ENCODE measurements at regions not wholly inside any gene's neighbourhood (a gene's known extent, or its start where the extent isn't known, plus 50 kb on each side); places are given as distances from the start of the nearest gene placed in this dataset.
A peak's percentile ranks its signal among the peaks of the same experiment; 100 is the strongest.

DNA sequence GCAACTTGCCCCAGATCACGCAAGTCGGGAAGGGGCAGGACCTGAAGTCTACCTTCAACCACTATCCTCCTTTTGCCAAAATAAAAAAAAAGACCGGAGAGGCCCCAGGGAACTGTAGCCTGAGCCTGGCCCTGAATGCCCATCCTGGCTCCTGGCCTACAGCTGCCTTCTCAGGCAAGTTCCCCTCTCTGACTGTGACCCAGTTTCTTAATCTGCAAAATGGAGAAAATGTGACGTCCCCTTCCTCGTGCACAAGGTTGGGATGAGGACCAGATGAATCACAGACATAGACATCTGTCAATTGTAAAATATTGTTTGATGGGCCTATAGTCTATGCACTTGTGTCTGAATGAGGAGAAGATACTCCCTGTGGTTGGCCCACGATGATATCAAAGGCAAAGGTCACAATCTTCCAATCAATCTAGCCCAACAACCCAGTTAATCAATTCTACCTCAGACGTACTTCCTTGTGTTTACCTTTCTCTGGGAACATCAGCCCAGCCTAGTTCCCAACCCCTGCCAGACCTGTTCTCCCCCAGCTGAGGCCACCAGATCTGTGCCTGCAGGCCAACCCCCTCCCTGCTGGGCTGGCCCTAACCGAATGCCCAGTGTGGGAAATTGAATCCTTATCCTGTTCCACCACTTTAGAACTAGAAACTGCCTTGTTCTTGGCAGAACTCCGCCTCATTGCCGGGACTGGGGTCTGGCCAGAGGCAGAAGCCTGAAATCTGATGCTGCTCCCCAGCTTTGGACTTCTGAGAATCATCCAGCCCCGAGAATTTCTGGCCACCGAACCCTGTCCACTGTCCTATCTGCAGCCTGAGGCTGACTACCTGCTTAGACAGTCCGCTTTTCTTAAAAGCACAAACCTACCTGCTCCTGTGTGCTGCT is 101.8 kb upstream of the LIPC start:
- DNase-seq, result no peak

DNA sequence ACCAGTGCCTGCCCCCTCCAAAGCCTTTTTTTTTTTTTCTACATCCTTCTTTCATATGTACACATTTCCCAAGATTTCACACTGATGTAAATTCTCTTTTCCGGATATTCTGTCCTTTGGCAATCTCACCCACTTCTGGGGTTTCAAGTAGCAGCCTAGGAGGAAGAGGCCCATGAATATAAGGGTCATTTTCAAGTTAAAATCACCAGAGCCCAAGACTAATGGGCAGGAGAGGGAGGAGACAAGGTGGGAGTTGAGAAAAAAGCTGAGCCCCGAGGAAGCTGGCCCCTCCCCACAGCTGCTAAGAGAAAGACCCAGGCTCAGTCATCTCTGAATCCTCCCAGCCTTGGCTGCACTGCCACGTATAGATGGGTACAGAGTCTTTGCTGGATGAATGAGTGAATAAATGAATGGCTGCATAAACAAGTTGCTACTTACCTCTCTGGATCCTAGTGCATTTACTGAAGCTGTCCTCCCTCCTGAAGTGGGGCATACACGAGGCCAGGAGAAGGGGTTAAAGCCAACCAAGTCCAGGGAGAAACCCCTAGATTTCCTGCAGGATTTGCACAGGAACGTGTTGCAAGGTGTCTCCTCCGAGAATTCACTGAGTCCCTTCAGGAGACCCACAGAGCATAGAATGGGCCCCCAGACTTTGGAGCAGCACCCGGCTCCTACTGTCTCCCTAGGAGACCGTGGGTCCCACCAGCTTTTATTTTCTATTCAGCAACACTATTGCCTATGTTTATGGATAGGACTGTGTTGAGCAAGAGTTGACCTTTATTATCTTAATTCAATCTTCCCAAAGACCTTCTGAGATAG is 100.8 kb upstream of the LIPC start:
- DNase-seq, result no peak

- DNase-seq, result no peak
Observed at GRCh38 chr15:58331560-58331912, 100.3 kb upstream of the LIPC start.

DNA sequence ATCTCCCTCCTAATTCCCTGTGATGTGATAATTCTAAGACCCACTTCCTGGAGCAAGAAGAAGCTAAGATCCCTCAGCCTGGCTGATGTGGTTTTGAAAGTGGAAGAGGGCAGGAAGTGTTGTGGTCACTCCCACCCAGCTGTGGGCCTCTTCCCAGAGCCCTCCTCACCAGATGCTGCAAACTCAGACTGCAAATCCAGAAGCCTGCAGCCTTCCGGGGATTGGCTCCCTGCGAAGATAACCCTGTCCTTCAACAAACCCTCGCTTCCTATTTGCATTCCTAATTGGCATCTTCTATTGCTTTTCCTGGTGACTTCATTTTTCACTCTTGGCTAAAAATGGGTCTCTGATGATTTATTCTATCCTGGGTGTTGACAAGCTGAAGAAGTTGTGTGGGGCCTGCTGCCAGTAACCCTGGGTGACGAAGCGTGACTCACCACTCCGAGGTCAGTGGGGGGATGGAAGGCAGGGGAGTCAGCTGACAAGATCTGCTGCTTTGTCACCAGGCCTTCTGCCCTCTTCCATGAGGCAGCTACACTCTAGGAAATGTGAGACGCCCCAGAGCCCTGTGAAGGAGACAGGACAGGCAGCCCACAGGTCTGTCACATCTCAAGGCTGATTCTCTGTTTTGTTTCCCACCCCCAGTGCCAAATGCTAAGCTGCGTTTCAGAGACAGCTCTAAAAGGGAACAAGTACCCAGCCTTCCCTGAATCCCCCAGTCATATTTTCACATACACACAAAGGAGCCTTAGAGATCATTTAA is 99.7 kb upstream of the LIPC start:
- peak; percentile 96 for DNase-seq

- no peak for DNase-seq
Observed at GRCh38 chr15:58332676-58333400, 99.0 kb upstream of the LIPC start.

GRCh38 chr15:58334803-58335202 is 97.0 kb upstream of the LIPC start:
- DNase-seq, result no peak

GRCh38 chr15:58336161-58336560 is 95.6 kb upstream of the LIPC start:
- no peak for DNase-seq

DNA sequence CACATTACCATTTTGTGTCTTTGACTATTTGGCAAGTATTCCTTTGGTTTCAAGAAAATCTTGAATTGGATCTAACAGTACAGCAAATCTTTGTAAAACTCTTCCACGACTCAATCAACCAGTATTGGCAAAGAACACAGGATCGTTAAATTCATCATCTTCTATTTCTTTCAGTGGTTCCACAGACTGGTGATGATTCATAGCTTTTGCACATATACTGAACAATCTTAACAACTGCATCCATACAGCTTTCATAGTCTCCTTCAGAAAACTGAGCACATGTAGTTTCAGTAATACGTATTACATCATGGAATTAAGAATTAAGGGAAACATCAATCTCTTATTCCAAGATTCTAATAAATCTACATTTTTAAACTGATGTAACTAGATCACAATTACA is 91.6 kb upstream of the LIPC start:
- no peak for DNase-seq

GRCh38 chr15:58342508-58342907 is 89.3 kb upstream of the LIPC start:
- DNase-seq, result no peak

DNA sequence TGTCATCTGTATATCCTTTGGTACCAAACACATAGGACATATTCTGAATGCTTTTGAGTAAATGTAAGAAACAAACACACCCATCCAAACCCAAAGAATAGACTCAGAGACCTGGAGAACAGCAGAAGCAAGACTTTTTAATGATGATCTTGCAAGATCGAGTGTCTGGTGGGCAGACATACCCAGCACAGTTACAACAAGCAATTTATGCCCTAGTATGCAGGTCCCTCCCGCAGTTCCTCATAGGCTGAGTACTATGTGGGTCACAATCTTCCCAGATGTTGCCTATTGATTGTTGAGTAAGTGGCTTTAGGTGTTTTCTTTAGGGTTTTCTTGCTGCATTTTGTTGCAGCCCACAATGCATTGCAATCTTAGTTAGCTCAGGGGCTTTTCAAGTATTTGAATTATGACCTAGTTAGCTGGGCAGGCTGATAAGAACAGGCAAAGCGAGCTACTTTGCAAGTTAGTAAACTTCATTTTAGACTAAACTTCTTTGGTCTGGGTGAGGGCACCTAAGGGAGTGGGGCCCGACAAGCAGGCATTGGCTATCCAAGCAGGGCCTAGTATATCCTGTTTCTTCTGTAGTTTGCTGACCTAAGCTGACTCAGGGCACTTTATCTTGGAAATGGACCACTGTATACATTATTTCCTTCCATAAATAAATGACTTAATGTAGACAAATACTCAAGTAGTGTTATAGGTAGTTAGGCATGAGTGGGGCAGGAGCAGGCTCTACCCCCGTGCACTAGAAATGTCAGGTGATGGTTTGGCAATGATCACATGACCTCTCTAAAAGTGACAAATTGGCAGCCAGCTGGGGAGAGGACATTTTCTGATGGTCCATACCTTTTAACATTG is 87.3 kb upstream of the LIPC start:
- no peak for DNase-seq

- DNase-seq, result no peak
Observed at GRCh38 chr15:58346361-58346760, 85.4 kb upstream of the LIPC start.

DNA sequence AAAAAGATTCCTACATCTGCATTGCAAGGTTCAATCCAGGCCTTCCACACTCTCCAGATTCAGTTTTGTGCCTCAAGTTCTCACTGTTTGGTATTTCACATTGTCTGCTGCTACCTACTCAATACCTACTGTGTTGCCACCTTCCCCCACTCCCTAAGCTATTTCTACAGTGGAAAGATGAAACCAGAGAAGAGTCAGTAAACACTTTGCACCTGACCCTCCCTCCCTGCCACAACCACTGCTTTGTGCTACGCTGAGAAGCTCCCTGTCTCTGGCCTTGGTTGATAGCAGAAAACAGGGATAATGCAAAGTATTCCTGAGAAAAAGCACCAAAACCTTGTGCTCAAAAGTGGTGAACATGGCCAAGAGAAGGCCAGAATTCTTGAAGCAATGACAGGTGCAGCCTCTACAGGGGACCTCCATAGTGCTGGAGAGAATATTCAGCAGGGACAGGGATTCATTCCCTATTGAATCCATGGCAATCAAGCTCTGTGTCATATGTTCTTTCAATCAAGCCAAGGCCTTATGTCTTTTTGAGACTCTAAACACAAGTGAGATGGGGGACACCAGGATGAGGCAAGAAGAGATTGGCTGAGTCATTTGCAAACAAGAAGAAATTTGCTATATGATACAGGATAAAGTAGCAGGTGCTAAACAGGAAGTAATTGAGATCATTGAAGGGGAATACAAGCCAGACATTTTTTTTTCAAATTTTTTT is 83.5 kb upstream of the LIPC start:
- DNase-seq, result peak; percentile 46

DNA sequence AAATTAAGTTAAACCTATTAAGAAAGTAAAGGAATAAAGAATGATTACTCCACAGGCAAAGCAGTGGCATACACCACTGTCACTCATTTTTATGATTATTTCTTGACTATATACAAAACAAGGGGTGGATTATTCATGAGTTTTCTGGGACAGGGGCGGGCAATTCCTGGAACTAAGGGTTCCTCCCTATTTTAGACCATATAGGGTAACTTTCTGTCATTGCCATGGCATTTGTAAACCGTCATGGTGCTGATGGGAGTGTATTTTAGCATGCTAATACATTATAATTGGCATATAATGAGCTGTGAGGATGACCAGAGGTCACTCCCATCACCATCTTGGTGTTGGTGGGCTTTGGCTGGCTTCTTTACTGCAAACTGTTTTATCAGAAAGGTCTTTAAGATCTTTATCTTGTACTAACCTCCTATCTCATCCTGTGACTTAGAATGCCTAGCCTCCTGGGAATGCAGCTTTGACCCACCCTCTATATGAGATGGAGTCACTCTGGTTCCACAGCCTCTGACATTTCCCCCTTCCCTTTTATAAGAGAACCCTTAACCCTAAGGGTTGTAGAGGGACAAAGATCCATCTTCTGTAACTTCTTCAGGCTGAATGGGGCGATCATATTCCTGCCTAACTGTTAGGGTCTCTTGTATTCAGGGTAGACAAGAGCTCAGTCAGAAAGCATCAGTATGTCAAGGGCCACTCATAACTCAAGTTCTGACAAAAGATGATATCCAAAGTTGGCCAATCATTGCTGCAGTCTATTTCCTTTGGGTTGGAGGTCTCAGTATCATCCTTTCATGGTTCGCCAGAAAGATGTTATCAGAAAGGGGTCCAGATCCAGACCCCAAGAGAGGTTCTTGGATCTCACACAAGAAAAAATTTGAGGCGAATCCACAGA is 79.5 kb upstream of the LIPC start:
- no peak for DNase-seq

GRCh38 chr15:58355382-58355971 is 76.3 kb upstream of the LIPC start:
- DNase-seq, result peak; percentile 67

- DNase-seq, result no peak
Observed at GRCh38 chr15:58355973-58356372, 75.8 kb upstream of the LIPC start.

DNA sequence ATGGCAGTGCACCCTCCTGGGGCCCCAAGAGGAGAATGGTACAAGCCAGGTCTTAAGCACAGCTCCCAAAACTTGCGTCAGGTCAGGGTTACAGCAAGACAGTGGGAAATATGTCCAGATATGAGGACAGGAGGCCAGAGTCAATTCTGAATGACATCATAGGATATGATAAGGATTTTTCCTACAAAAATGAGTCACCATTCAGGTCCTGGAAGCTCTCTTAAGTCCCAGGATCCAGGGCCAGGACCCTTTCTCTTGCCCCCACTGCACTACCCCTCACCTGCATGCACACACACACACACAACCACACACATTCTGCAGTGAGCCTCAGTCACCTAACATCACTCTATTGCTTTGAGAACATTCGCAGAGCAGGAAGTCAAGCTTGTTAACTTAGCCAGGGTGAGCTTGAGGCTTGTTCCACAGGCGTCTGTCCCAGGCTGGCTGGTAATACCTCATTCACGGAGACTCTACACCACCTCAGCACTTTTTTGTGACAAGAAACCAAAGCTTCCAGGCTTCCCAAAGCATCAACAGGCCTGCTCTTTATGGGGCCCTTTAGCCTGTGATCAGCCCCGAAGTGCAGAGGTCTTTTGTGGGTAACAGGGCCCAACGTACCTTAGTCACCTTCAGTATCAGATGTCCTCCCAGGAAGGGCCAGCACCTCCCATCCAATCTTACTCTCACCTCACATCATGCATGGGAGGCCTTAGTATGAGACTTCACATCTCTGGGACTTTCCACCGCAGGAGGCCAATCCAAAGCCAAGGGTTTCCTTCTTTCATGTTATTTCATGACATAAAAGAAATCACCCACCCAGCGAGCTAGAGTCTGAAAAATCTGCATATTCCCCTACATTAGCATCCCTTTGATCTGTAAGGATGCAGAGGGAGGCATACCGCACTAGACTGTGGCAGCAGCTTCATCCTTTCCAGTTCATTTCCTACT is 74.0 kb upstream of the LIPC start:
- no peak for DNase-seq

- DNase-seq, result no peak
Observed at GRCh38 chr15:58360421-58361090, 71.2 kb upstream of the LIPC start.

DNA sequence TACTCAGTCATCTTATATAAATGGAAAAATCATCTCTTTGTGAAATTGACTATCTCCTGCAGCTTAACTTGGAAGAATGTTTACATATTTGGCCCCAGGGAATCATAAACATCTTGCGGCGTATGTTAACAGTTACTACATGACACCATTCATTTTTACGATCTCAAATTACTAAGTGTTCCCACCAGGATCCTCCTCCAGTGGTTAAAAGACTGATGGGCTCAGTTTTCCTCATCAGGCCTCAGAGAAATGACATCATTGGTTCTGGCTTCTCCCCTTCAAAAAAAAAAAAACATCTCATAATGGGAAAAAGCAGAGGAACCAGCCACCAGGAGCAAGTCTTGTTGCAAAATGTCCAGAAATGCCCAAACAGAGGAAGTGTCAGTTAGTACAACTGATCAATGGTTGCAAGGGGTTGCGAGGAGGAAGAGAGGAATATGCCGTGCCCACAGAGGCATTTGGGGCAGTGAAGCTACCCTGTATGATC is 70.5 kb upstream of the LIPC start:
- DNase-seq, result no peak
